SK-N-SH treated with all-trans-retinoic acid at 6 μM for 48 hours (cell line): ENCODE measurements at regions not wholly inside any gene's neighbourhood (a gene's known extent, or its start where the extent isn't known, plus 50 kb on each side); places are given as distances from the start of the nearest gene placed in this dataset.

Source experiments
- ATAC-seq: fragments of 200-7000 bp; cut with Tn5 transposase; 3 replicates; pipeline ENCODE4 v1.9.1; 2020; ENCODE audit warnings: mild to moderate bottlenecking, moderate library complexity
- CSDC2 ChIP-seq: fragments of 250-450 bp; sonication (Bioruptor Pico); IDR thresholded peaks from 2 replicates; pipeline ENCODE4 v1.5.0; 2020; ENCODE audit warnings: mild to moderate bottlenecking, moderate library complexity
- ESRRG ChIP-seq: fragments of 250-450 bp; sonication (Bioruptor Pico); IDR thresholded peaks from 2 replicates; pipeline ENCODE4 v1.6.1; 2021; ENCODE audit warnings: mild to moderate bottlenecking
- GLIS3 ChIP-seq: fragments of 250-450 bp; sonication (Bioruptor Pico); IDR thresholded peaks from 2 replicates; pipeline ENCODE4 v1.5.0; 2020; ENCODE audit warnings: mild to moderate bottlenecking, moderate library complexity
- ISL1 ChIP-seq: fragments of 250-450 bp; sonication (Bioruptor Pico); IDR thresholded peaks from 2 replicates; pipeline ENCODE4 v2.1.2; 2022; ENCODE audit warnings: mild to moderate bottlenecking, moderate library complexity
- OSR1 ChIP-seq: fragments of 250-450 bp; sonication (Bioruptor Pico); IDR thresholded peaks from 2 replicates; pipeline ENCODE4 v1.8.0; 2022; ENCODE audit warnings: moderate library complexity, mild to moderate bottlenecking, inconsistent platforms
- PPARA ChIP-seq: fragments of 250-450 bp; sonication (Bioruptor Pico); IDR thresholded peaks from 2 replicates; pipeline ENCODE4 v1.5.0; 2020; ENCODE audit warnings: mild to moderate bottlenecking, borderline replicate concordance
- RARB ChIP-seq: fragments of 250-450 bp; sonication (Bioruptor Pico); IDR thresholded peaks from 2 replicates; pipeline ENCODE4 v1.8.0; 2021; ENCODE audit warnings: mild to moderate bottlenecking, moderate library complexity
- SNAI2 ChIP-seq: fragments of 250-450 bp; sonication (Bioruptor Pico); IDR thresholded peaks from 2 replicates; pipeline ENCODE4 v1.5.0; 2020; ENCODE audit warnings: mild to moderate bottlenecking, moderate library complexity
- TSHZ2 ChIP-seq: fragments of 250-450 bp; sonication (Bioruptor Pico); IDR thresholded peaks from 2 replicates; pipeline ENCODE4 v1.5.0; 2020; ENCODE audit warnings: mild to moderate bottlenecking, moderate library complexity
- ZFP3 ChIP-seq: fragments of 250-450 bp; sonication (Bioruptor Pico); IDR thresholded peaks from 2 replicates; pipeline ENCODE4 v1.5.0; 2020; ENCODE audit warnings: mild to moderate bottlenecking, moderate library complexity
- ZFP30 ChIP-seq: fragments of 450-650 bp; formaldehyde crosslinking; IDR thresholded peaks from 2 replicates; pipeline ENCODE4 v1.5.0; 2022; ENCODE audit warnings: mild to moderate bottlenecking, moderate library complexity
- ZNF565 ChIP-seq: fragments of 450-650 bp; formaldehyde crosslinking; conservative IDR thresholded peaks from 2 replicates; pipeline ENCODE4 v1.5.0; 2020; ENCODE audit warnings: low read depth, mild to moderate bottlenecking, moderate library complexity
- ZNF70 ChIP-seq: fragments of 450-650 bp; formaldehyde crosslinking; IDR thresholded peaks from 2 replicates; pipeline ENCODE4 v1.5.0; 2020; ENCODE audit warnings: mild to moderate bottlenecking, moderate library complexity
- ZNF8 ChIP-seq: fragments of 450-650 bp; formaldehyde crosslinking; IDR thresholded peaks from 2 replicates; pipeline ENCODE4 v1.5.0; 2020; ENCODE audit warnings: mild to moderate bottlenecking, moderate library complexity
- TF ChIP-seq, protein P1 (sequence below): fragments of 250-450 bp; sonication (Bioruptor Pico); IDR thresholded peaks from 2 replicates; pipeline ENCODE4 v1.8.0; 2021; ENCODE audit warnings: low read depth, mild to moderate bottlenecking, moderate library complexity, borderline replicate concordance
- TF ChIP-seq, protein P2 (sequence below): fragments of 250-450 bp; sonication (Bioruptor Pico); IDR thresholded peaks from 2 replicates; pipeline ENCODE4 v1.5.1; 2021; ENCODE audit warnings: mild to moderate bottlenecking, moderate library complexity
- TF ChIP-seq, protein P3 (sequence below): fragments of 250-450 bp; sonication (Bioruptor Pico); IDR thresholded peaks from 2 replicates; pipeline ENCODE4 v1.8.0; 2020; ENCODE audit warnings: mild to moderate bottlenecking, moderate library complexity, borderline replicate concordance

- TF ChIP-seq ISL1 (CRISPR knock-in tag) (no peak), ZNF8 (CRISPR knock-in tag) (no peak), TSHZ2 (CRISPR knock-in tag) (no peak), CSDC2 (no peak), ZFP30 (CRISPR knock-in tag) (no peak), ESRRG (CRISPR knock-in tag) (no peak), ZFP3 (CRISPR knock-in tag) (no peak), ZNF70 (CRISPR knock-in tag) (no peak), OSR1 (CRISPR knock-in tag) (no peak), SNAI2 (CRISPR knock-in tag) (no peak), PPARA (CRISPR knock-in tag) (no peak), RARB (CRISPR knock-in tag) (no peak), GLIS3 (no peak), ZNF565 (CRISPR knock-in tag) (no peak)
- TF ChIP-seq, protein P1, sequence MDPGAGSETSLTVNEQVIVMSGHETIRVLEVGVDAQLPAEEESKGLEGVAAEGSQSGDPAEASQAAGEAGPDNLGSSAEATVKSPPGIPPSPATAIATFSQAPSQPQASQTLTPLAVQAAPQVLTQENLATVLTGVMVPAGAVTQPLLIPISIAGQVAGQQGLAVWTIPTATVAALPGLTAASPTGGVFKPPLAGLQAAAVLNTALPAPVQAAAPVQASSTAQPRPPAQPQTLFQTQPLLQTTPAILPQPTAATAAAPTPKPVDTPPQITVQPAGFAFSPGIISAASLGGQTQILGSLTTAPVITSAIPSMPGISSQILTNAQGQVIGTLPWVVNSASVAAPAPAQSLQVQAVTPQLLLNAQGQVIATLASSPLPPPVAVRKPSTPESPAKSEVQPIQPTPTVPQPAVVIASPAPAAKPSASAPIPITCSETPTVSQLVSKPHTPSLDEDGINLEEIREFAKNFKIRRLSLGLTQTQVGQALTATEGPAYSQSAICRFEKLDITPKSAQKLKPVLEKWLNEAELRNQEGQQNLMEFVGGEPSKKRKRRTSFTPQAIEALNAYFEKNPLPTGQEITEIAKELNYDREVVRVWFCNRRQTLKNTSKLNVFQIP (CRISPR knock-in tag), result no peak
- TF ChIP-seq, protein P2, sequence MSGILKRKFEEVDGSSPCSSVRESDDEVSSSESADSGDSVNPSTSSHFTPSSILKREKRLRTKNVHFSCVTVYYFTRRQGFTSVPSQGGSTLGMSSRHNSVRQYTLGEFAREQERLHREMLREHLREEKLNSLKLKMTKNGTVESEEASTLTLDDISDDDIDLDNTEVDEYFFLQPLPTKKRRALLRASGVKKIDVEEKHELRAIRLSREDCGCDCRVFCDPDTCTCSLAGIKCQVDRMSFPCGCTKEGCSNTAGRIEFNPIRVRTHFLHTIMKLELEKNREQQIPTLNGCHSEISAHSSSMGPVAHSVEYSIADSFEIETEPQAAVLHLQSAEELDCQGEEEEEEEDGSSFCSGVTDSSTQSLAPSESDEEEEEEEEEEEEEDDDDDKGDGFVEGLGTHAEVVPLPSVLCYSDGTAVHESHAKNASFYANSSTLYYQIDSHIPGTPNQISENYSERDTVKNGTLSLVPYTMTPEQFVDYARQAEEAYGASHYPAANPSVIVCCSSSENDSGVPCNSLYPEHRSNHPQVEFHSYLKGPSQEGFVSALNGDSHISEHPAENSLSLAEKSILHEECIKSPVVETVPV (CRISPR knock-in tag), result no peak
- TF ChIP-seq, protein P3, sequence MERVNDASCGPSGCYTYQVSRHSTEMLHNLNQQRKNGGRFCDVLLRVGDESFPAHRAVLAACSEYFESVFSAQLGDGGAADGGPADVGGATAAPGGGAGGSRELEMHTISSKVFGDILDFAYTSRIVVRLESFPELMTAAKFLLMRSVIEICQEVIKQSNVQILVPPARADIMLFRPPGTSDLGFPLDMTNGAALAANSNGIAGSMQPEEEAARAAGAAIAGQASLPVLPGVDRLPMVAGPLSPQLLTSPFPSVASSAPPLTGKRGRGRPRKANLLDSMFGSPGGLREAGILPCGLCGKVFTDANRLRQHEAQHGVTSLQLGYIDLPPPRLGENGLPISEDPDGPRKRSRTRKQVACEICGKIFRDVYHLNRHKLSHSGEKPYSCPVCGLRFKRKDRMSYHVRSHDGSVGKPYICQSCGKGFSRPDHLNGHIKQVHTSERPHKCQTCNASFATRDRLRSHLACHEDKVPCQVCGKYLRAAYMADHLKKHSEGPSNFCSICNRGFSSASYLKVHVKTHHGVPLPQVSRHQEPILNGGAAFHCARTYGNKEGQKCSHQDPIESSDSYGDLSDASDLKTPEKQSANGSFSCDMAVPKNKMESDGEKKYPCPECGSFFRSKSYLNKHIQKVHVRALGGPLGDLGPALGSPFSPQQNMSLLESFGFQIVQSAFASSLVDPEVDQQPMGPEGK, result no peak
- ATAC-seq, result no peak
Observed at GRCh38 chr3:176571926-176572325, 625.4 kb downstream of the TBL1XR1 start.

- TF ChIP-seq TSHZ2 (CRISPR knock-in tag) (peak; percentile 66; the same call in 1 of the 2 replicates), ISL1 (CRISPR knock-in tag) (no peak), ZNF70 (CRISPR knock-in tag) (no peak)
- TF ChIP-seq, all 23 proteins: peak for 1
- no peak for ATAC-seq
Observed at GRCh38 chr3:176570992-176571391, 626.3 kb downstream of the TBL1XR1 start.

- TF ChIP-seq ZNF70 (CRISPR knock-in tag) (no peak), ZNF565 (CRISPR knock-in tag) (no peak), ESRRG (CRISPR knock-in tag) (no peak), RARB (CRISPR knock-in tag) (no peak), GLIS3 (no peak), ZNF8 (CRISPR knock-in tag) (no peak), TSHZ2 (CRISPR knock-in tag) (no peak)
- TF ChIP-seq, protein P2 (CRISPR knock-in tag), result no peak
Observed at GRCh38 chr3:176568189-176568588, 629.1 kb downstream of the TBL1XR1 start.

More at GRCh38 chr3:176568189-176568588, 629.1 kb downstream of the TBL1XR1 start:
- no peak for ATAC-seq
